ENCODE measurements at regions not wholly inside any gene's neighbourhood (a gene's known extent, or its start where the extent isn't known, plus 50 kb on each side); places are given as distances from the start of the nearest gene placed in this dataset.

DNA sequence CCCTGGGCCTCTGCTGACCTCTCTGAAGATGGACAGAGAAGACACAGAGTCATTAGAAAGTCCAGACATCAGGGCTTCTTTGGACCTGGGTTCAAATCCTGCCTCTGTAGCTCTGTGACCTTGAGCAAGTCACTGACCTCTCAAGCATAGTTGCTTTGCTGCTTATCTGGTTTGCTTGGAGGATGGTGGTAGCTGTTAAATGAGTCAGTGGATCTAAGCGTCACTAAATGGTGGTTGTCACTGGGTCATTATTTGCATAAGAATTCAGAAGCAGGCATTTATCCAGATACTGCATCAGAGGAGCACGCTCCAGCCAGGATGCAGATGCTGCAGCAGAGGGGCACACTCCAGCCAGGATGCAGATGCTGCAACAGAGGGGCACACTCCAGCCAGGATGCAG, 229.2 kb downstream of the GLI2 start:
- CTCF ChIA-PET: no interaction called here
- Histone ChIP-seq H3K79me2 (ENCODE audit: insufficient read depth, low read length) (no peaks in the 10 kb centered on the region), H3K9me3 (ENCODE audit: control insufficient read depth in 1 of 2, insufficient read depth in 1 of 2, low read depth in 1 of 2, low read length in 2 of 2) (no peaks in the 10 kb centered on the region), H3K36me3 (ENCODE audit: control insufficient read depth in 1 of 2, insufficient read depth in 2 of 2, low read length in 2 of 2) (no peaks in the 10 kb centered on the region), H3K27ac (ENCODE audit: low read depth, low read length) (no peak overlapping the region), H3K4me1 (ENCODE audit: control insufficient read depth in 1 of 2, insufficient read depth in 2 of 2, low read length in 2 of 2) (peaks cover 3 to 7% of the 10 kb centered on the region in 2 experiments; a peak in 1 of 4 replicates), H2AFZ (ENCODE audit: low read depth, low read length, poor library complexity, severe bottlenecking) (no peak overlapping the region), H4K20me1 (ENCODE audit: insufficient read depth) (no peaks in the 10 kb centered on the region), H3K9me2 (ENCODE audit: insufficient read depth) (no peaks in the 10 kb centered on the region), H3K4me3 (replicated peaks in 1 of 2; ENCODE audit: low read depth in 1 of 2, low read length in 2 of 2) (no peak overlapping the region), H3K4me2 (ENCODE audit: low read length) (no peak overlapping the region), H3K27me3 (ENCODE audit: insufficient read depth, low read length) (no peaks in the 10 kb centered on the region), H3K9ac (ENCODE audit: low read length) (no peak overlapping the region)
- intact Hi-C loops (cut with micrococcal nuclease): no loop called here
- DNase-seq (ENCODE audit: low read depth, low spot score): no peak
- no TSS peak for BruUV-seq (replicated peaks)
- ATAC-seq: no peak
- no peak for TF ChIP-seq JUND (IDR thresholded peaks at IDR 0.05)
- no peak for TF ChIP-seq EGR1 (IDR thresholded peaks at IDR 0.05; ENCODE audit: low read depth)
- TF ChIP-seq REST (IDR thresholded peaks at IDR 0.05; ENCODE audit: low read depth): no peak
- TF ChIP-seq POLR2A (IDR thresholded peaks at IDR 0.05; ENCODE audit: borderline replicate concordance, extremely low read depth, insufficient read depth, insufficient read length): no peak
- TF ChIP-seq SIN3A (IDR thresholded peaks at IDR 0.05; ENCODE audit: low read depth): no peak
- no peak for TF ChIP-seq SP1 (IDR thresholded peaks at IDR 0.05; ENCODE audit: low read depth)
- no peak for TF ChIP-seq CEBPB (IDR thresholded peaks at IDR 0.05; ENCODE audit: low read depth)
- TF ChIP-seq YY1 (IDR thresholded peaks at IDR 0.05; ENCODE audit: extremely low read depth, insufficient replicate concordance, low read depth, low read length): no peak
- TF ChIP-seq SRF (IDR thresholded peaks at IDR 0.05; ENCODE audit: low read depth): no peak
- TF ChIP-seq CBX3 (IDR thresholded peaks at IDR 0.05; ENCODE audit: low read depth): no peak
- TF ChIP-seq, protein P1, sequence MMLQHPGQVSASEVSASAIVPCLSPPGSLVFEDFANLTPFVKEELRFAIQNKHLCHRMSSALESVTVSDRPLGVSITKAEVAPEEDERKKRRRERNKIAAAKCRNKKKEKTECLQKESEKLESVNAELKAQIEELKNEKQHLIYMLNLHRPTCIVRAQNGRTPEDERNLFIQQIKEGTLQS (IDR thresholded peaks at IDR 0.05): no peak
- TF ChIP-seq ZFX (IDR thresholded peaks at IDR 0.05): no peak
- TF ChIP-seq TCF7L2 (IDR thresholded peaks at IDR 0.05; ENCODE audit: borderline replicate concordance, extremely low read depth, insufficient read depth, insufficient read length): no peak
- TF ChIP-seq FOSL1 (IDR thresholded peaks at IDR 0.05; ENCODE audit: low read depth): no peak
- TF ChIP-seq CTCF (IDR thresholded peaks at IDR 0.05 in 2 of 3, conservative IDR thresholded peaks at IDR 0.05 in 1 of 3; ENCODE audit: borderline replicate concordance in 1 of 3, insufficient read depth in 1 of 3, low read depth in 2 of 3, low read length in 2 of 3): no peak
- TF ChIP-seq EZH2 (IDR thresholded peaks at IDR 0.05): no peak
- TF ChIP-seq, protein P2, sequence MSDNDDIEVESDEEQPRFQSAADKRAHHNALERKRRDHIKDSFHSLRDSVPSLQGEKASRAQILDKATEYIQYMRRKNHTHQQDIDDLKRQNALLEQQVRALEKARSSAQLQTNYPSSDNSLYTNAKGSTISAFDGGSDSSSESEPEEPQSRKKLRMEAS (IDR thresholded peaks at IDR 0.05): no peak
- RAD21 ChIA-PET (ENCODE audit: low non-redundant PET in 1 of 2, low total read pairs in 2 of 2, uncharacterized antibody in 2 of 2, unreplicated experiment in 2 of 2): no interaction called here
- POLR2A ChIA-PET: no interaction called here
